GM23338 (cell line): ENCODE measurements at regions not wholly inside any gene's neighbourhood (a gene's known extent, or its start where the extent isn't known, plus 50 kb on each side); places are given as distances from the start of the nearest gene placed in this dataset.

Source experiments
- ATAC-seq: fragments of 200-7000 bp; cut with Tn5 transposase; 3 replicates; pipeline ENCODE4 v1.9.1; 2020
- DNase-seq: peaks from one replicate; pipeline ENCODE4 v3.0.0-alpha.2; 2015; ENCODE audit warnings: low spot score
- H2AFZ ChIP-seq: fragments of 200-600 bp; sonication (generic); 2 replicates; pipeline ENCODE4 v1.8.0; 2016; ENCODE audit warnings: antibody characterized with exemption, mild to moderate bottlenecking, moderate library complexity
- H3F3A ChIP-seq: fragments of 200-600 bp; sonication (generic); replicated peaks from 2 replicates; pipeline ENCODE4 v1.8.0; 2017; ENCODE audit warnings: antibody characterized with exemption, mixed run types, low read depth
- H3K27ac ChIP-seq: fragments of 200-600 bp; sonication (generic); 2 replicates; pipeline ENCODE4 v1.6.1; 2016; ENCODE audit warnings: low read depth
- H3K27me3 ChIP-seq: fragments of 200-600 bp; sonication (generic); 2 replicates; pipeline ENCODE4 v1.8.0; 2016; ENCODE audit warnings: mild to moderate bottlenecking, mixed run types, moderate library complexity; ENCODE audit not compliant: insufficient read depth
- H3K36me3 ChIP-seq: fragments of 200-600 bp; sonication (generic); 2 replicates; pipeline ENCODE4 v1.8.0; 2016; ENCODE audit warnings: mild to moderate bottlenecking; ENCODE audit not compliant: insufficient read depth
- H3K4me1 ChIP-seq: fragments of 200-600 bp; sonication (generic); 2 replicates; pipeline ENCODE4 v1.8.0; 2016; ENCODE audit warnings: mild to moderate bottlenecking, moderate library complexity; ENCODE audit not compliant: insufficient read depth
- H3K4me2 ChIP-seq: fragments of 200-600 bp; sonication (generic); 2 replicates; pipeline ENCODE4 v1.7.1; 2017; ENCODE audit warnings: mixed run types
- H3K4me3 ChIP-seq: fragments of 200-600 bp; sonication (generic); 2 replicates; pipeline ENCODE4 v1.6.1; 2016; ENCODE audit warnings: mixed run types
- H3K79me2 ChIP-seq: fragments of 200-600 bp; sonication (generic); replicated peaks from 2 replicates; pipeline ENCODE4 v1.8.0; 2017; ENCODE audit warnings: mild to moderate bottlenecking; ENCODE audit not compliant: insufficient read depth
- H3K9me2 ChIP-seq: fragments of 200-600 bp; sonication (generic); 2 replicates; pipeline ENCODE4 v1.8.0; 2017; ENCODE audit not compliant: insufficient read depth
- H4K20me1 ChIP-seq: fragments of 200-600 bp; sonication (generic); replicated peaks from 2 replicates; pipeline ENCODE4 v1.8.0; 2017; ENCODE audit warnings: mild to moderate bottlenecking; ENCODE audit not compliant: insufficient read depth
- H3K27ac Mint-ChIP-seq: 2 replicates; pipeline ENCODE4 v1.8.0; 2020; ENCODE audit warnings: inconsistent platforms, mild to moderate bottlenecking, moderate library complexity, mixed read lengths
- H3K27me3 Mint-ChIP-seq: 3 replicates; pipeline ENCODE4 v1.8.0; 2022; ENCODE audit warnings: low read depth, mild to moderate bottlenecking, moderate library complexity, mixed read lengths, inconsistent platforms; ENCODE audit not compliant: insufficient read depth, poor library complexity
- H3K36me3 Mint-ChIP-seq: 3 replicates; pipeline ENCODE4 v1.8.0; 2021; ENCODE audit warnings: low read depth, mild to moderate bottlenecking, inconsistent platforms, moderate library complexity, mixed read lengths
- H3K4me1 Mint-ChIP-seq: 3 replicates; pipeline ENCODE4 v1.8.0; 2020; ENCODE audit warnings: mild to moderate bottlenecking, inconsistent platforms, mixed read lengths
- H3K4me3 Mint-ChIP-seq: 3 replicates; pipeline ENCODE4 v1.8.0; 2021; ENCODE audit warnings: moderate library complexity, mild to moderate bottlenecking, inconsistent platforms, mixed read lengths
- H3K9me3 Mint-ChIP-seq: 3 replicates; pipeline ENCODE4 v1.8.0; 2020; ENCODE audit warnings: moderate library complexity, mild to moderate bottlenecking, inconsistent platforms, mixed read lengths
- CREB1 ChIP-seq: fragments of 250-450 bp; sonication (Bioruptor Pico); IDR thresholded peaks from 2 replicates; pipeline ENCODE4 v1.5.0; 2020; ENCODE audit warnings: low read depth, mild to moderate bottlenecking, moderate library complexity
- CTCF ChIP-seq, 2 experiments: fragments of 200-600 bp in 1 of 2; sonication (generic) in 1 of 2; conservative IDR thresholded peaks; 2 replicates each; pipeline versions ENCODE4 v1.5.1 to v1.6.1; 2016 to 2017; ENCODE audit warnings: antibody characterized with exemption in 2 of 2, low read depth in 2 of 2, mild to moderate bottlenecking in 2 of 2, moderate library complexity in 1 of 2
- ETS1 ChIP-seq: IDR thresholded peaks from 2 replicates; pipeline ENCODE4 v1.6.1; 2016; ENCODE audit warnings: antibody characterized with exemption
- EZH2 ChIP-seq: fragments of 200-600 bp; sonication (generic); IDR thresholded peaks from one replicate; pipeline ENCODE4 v1.8.0; 2017; ENCODE audit warnings: antibody characterized with exemption, mild to moderate bottlenecking, low read depth; ENCODE audit not compliant: unreplicated experiment
- EZH2phosphoT487 ChIP-seq: fragments of 200-600 bp; sonication (generic); IDR thresholded peaks from one replicate; pipeline ENCODE4 v1.8.1; 2018; ENCODE audit warnings: antibody characterized with exemption; ENCODE audit not compliant: unreplicated experiment
- JUNB ChIP-seq: IDR thresholded peaks from one replicate; pipeline ENCODE4 v1.6.1; 2016; ENCODE audit warnings: antibody characterized with exemption; ENCODE audit not compliant: unreplicated experiment
- NANOG ChIP-seq: IDR thresholded peaks from 2 replicates; pipeline ENCODE4 v1.6.1; 2016; ENCODE audit warnings: antibody characterized with exemption, borderline replicate concordance
- REST ChIP-seq: IDR thresholded peaks from one replicate; pipeline ENCODE4 v1.6.1; 2018; ENCODE audit warnings: antibody characterized with exemption; ENCODE audit not compliant: unreplicated experiment
- STAT1 ChIP-seq: IDR thresholded peaks from one replicate; pipeline ENCODE4 v1.6.1; 2016; ENCODE audit warnings: antibody characterized with exemption; ENCODE audit not compliant: unreplicated experiment
- ZNF114 ChIP-seq: fragments of 250-450 bp; sonication (Bioruptor Pico); IDR thresholded peaks from 2 replicates; pipeline ENCODE4 v1.5.0; 2020; ENCODE audit warnings: mild to moderate bottlenecking, moderate library complexity
- ZNF331 ChIP-seq: fragments of 250-450 bp; sonication (Bioruptor Pico); IDR thresholded peaks from 2 replicates; pipeline ENCODE4 v1.5.0; 2020; ENCODE audit warnings: low read depth, mild to moderate bottlenecking, moderate library complexity

- TF ChIP-seq EZH2phosphoT487: no peak
- TF ChIP-seq EZH2: no peak
- no peak for TF ChIP-seq CTCF (conservative IDR thresholded peaks at IDR 0.05; ENCODE audit: low read depth in 2 of 2)
- no peak for TF ChIP-seq STAT1
- TF ChIP-seq NANOG: no peak
- no peak for TF ChIP-seq JUNB
- no peak for TF ChIP-seq ZNF331 (CRISPR knock-in tag)
These were observed 378.2 kb upstream of the ALCAM start (continued) for GRCh38 chr3:104988496-104988895.

GRCh38 chr3:104989878-104990277 is 376.8 kb upstream of the ALCAM start:
- H3K4me3 Mint-ChIP-seq: no peak overlapping the region

More at GRCh38 chr3:104989878-104990277, 376.8 kb upstream of the ALCAM start:
- Mint-ChIP-seq H3K27ac (no peak overlapping the region), H3K27me3 (no peaks in the 10 kb centered on the region), H3K36me3 (no peaks in the 10 kb centered on the region), H3K4me1 (peaks cover 7% of the 10 kb centered on the region), H3K9me3 (no peaks in the 10 kb centered on the region)
- Histone ChIP-seq H2AFZ (no peak overlapping the region), H3K4me1 (no peaks in the 10 kb centered on the region), H3F3A (no peaks in the 10 kb centered on the region), H3K4me2 (no peak overlapping the region), H4K20me1 (no peaks in the 10 kb centered on the region), H3K36me3 (no peaks in the 10 kb centered on the region), H3K79me2 (no peaks in the 10 kb centered on the region), H3K9me2 (peaks cover 7% of the 10 kb centered on the region; the same call in 1 of the 2 replicates), H3K27me3 (no peaks in the 10 kb centered on the region), H3K4me3 (no peak overlapping the region), H3K27ac (no peak overlapping the region)
- no peak for TF ChIP-seq ZNF114 (CRISPR knock-in tag)
- no peak for TF ChIP-seq STAT1
- no peak for TF ChIP-seq EZH2phosphoT487
- TF ChIP-seq EZH2: no peak
- TF ChIP-seq JUNB: no peak
- no peak for TF ChIP-seq NANOG
- no peak for TF ChIP-seq CREB1 (CRISPR knock-in tag)
- TF ChIP-seq ETS1: no peak
- no peak for TF ChIP-seq REST
- no peak for TF ChIP-seq CTCF (conservative IDR thresholded peaks at IDR 0.05; ENCODE audit: low read depth in 2 of 2)
- no peak for TF ChIP-seq ZNF331 (CRISPR knock-in tag)
- ATAC-seq (no peak), DNase-seq (no peak)
